Endothelial cell of umbilical vein (primary cell): ENCODE measurements at regions not wholly inside any gene's neighbourhood (a gene's known extent, or its start where the extent isn't known, plus 50 kb on each side); places are given as distances from the start of the nearest gene placed in this dataset.

Experiments used
- EZH2 ChIP-seq: IDR thresholded peaks from 2 replicates; pipeline ENCODE4 v1.6.1; 2012; ENCODE audit warnings: borderline replicate concordance, low read depth, mild to moderate bottlenecking, moderate library complexity, low read length, inconsistent platforms; ENCODE audit not compliant: severe bottlenecking
- FOS ChIP-seq: IDR thresholded peaks from 2 replicates; pipeline ENCODE4 v1.6.1; 2011; ENCODE audit warnings: mild to moderate bottlenecking, low read length, moderate library complexity, borderline replicate concordance; ENCODE audit not compliant: insufficient read depth
- JUN ChIP-seq: IDR thresholded peaks from 2 replicates; pipeline ENCODE4 v1.6.1; 2011; ENCODE audit warnings: borderline replicate concordance, low read depth; ENCODE audit not compliant: insufficient read length, insufficient read depth
- MYC ChIP-seq: IDR thresholded peaks from one replicate; pipeline ENCODE4 v1.6.1; 2011; ENCODE audit warnings: mild to moderate bottlenecking, low read depth, low read length
- POLR2A ChIP-seq: IDR thresholded peaks from 2 replicates; pipeline ENCODE4 v1.6.1; 2012; ENCODE audit warnings: low read depth, mild to moderate bottlenecking, control low read depth, low read length
- POLR2AphosphoS5 ChIP-seq: IDR thresholded peaks from 2 replicates; pipeline ENCODE4 v1.6.1; 2012; ENCODE audit warnings: low read depth, mild to moderate bottlenecking, control low read depth, low read length, moderate library complexity; ENCODE audit not compliant: insufficient read depth
- TF ChIP-seq, protein P1 (sequence below), 2 donors: IDR thresholded peaks; 1 replicate in 1 of 2; 2 replicates in 1 of 2; pipeline ENCODE4 v1.5.1; 2011; ENCODE audit warnings: low read length in 2 of 2, mild to moderate bottlenecking in 2 of 2, moderate library complexity in 2 of 2, control low read depth in 1 of 2, inconsistent platforms in 1 of 2, low read depth in 1 of 2; ENCODE audit not compliant: insufficient read depth in 1 of 2; ENCODE audit errors: extremely low read depth in 1 of 2
- TF ChIP-seq, protein P2 (sequence below): IDR thresholded peaks from 2 replicates; pipeline ENCODE4 v1.6.1; 2011; ENCODE audit not compliant: insufficient read depth, insufficient read length

DNA sequence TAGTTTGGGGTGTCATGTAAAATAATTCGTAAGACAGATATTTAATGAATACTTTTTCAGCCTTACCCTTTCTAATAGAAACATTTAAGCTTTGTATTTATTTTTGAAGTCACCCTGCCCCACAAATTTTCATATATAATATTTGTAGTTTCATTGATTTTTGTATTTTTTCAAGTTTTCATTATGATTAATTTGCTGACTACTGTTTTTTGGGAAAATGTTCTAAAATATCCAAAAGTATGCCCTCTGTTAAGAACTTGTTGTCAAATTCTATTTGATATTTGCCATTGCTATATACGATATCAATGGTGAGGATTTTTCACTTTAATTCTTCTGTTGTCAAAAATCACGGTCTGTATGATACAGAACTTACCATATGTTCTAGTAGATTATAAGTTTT is 793.9 kb upstream of the CITED2 start:
- no peak for TF ChIP-seq MYC
- TF ChIP-seq, protein P1, sequence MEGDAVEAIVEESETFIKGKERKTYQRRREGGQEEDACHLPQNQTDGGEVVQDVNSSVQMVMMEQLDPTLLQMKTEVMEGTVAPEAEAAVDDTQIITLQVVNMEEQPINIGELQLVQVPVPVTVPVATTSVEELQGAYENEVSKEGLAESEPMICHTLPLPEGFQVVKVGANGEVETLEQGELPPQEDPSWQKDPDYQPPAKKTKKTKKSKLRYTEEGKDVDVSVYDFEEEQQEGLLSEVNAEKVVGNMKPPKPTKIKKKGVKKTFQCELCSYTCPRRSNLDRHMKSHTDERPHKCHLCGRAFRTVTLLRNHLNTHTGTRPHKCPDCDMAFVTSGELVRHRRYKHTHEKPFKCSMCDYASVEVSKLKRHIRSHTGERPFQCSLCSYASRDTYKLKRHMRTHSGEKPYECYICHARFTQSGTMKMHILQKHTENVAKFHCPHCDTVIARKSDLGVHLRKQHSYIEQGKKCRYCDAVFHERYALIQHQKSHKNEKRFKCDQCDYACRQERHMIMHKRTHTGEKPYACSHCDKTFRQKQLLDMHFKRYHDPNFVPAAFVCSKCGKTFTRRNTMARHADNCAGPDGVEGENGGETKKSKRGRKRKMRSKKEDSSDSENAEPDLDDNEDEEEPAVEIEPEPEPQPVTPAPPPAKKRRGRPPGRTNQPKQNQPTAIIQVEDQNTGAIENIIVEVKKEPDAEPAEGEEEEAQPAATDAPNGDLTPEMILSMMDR (IDR thresholded peaks at IDR 0.05; ENCODE audit: extremely low read depth in 1 of 2, insufficient read depth in 1 of 2, low read depth in 1 of 2, low read length in 2 of 2) = no peak
- TF ChIP-seq POLR2A = no peak
- no peak for TF ChIP-seq EZH2
- TF ChIP-seq POLR2AphosphoS5 = no peak
- TF ChIP-seq, protein P2, sequence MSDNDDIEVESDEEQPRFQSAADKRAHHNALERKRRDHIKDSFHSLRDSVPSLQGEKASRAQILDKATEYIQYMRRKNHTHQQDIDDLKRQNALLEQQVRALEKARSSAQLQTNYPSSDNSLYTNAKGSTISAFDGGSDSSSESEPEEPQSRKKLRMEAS = no peak
- TF ChIP-seq FOS = no peak
- no peak for TF ChIP-seq JUN
